ENCODE measurements at regions not wholly inside any gene's neighbourhood (a gene's known extent, or its start where the extent isn't known, plus 50 kb on each side); places are given as distances from the start of the nearest gene placed in this dataset.

- H3K27me3 ChIP-seq (ENCODE audit: low read length) = no peaks in the 10 kb centered on the region
- no peaks in the 10 kb centered on the region for H4K20me1 ChIP-seq (ENCODE audit: insufficient read depth, low read depth, low read length)
- H3K27ac ChIP-seq (ENCODE audit: low read length) = no peak overlapping the region
- no peak overlapping the region for H2AFZ ChIP-seq (ENCODE audit: low read length)
- no peak overlapping the region for H3K4me3 ChIP-seq (ENCODE audit: low read length)
- DNase-seq = no peak
- H3K9ac ChIP-seq (ENCODE audit: low read length) = no peak overlapping the region
- no peak overlapping the region for H3K4me2 ChIP-seq (ENCODE audit: low read depth, low read length, poor library complexity, severe bottlenecking)
- H3K36me3 ChIP-seq (ENCODE audit: insufficient read depth, low read length) = no peaks in the 10 kb centered on the region
- no peaks in the 10 kb centered on the region for H3K9me2 ChIP-seq (replicated peaks; ENCODE audit: insufficient read depth, low read length)
- no peaks in the 10 kb centered on the region for H3K79me2 ChIP-seq (ENCODE audit: low read length)
- H3K9me3 ChIP-seq (ENCODE audit: low read length) = no peaks in the 10 kb centered on the region
- no peaks in the 10 kb centered on the region for H3K4me1 ChIP-seq (ENCODE audit: low read length)
Observed at GRCh38 chr4:112793033-112793432, 156.1 kb downstream of the LARP7 start.

- Histone ChIP-seq H2AFZ (ENCODE audit: low read length) (no peak overlapping the region), H3K4me3 (ENCODE audit: low read length) (no peak overlapping the region), H4K20me1 (ENCODE audit: insufficient read depth, low read depth, low read length) (no peaks in the 10 kb centered on the region), H3K79me2 (ENCODE audit: low read length) (no peaks in the 10 kb centered on the region), H3K4me1 (ENCODE audit: low read length) (no peaks in the 10 kb centered on the region), H3K9me3 (ENCODE audit: low read length) (no peaks in the 10 kb centered on the region), H3K36me3 (ENCODE audit: insufficient read depth, low read length) (no peaks in the 10 kb centered on the region), H3K27me3 (ENCODE audit: low read length) (no peaks in the 10 kb centered on the region), H3K4me2 (ENCODE audit: low read depth, low read length, poor library complexity, severe bottlenecking) (no peak overlapping the region), H3K9me2 (replicated peaks; ENCODE audit: insufficient read depth, low read length) (no peaks in the 10 kb centered on the region), H3K27ac (ENCODE audit: low read length) (no peak overlapping the region), H3K9ac (ENCODE audit: low read length) (no peak overlapping the region)
- DNase-seq = no peak
Observed at GRCh38 chr4:112800001-112800400, 163.1 kb downstream of the LARP7 start.

- Histone ChIP-seq H3K9me2 (replicated peaks; ENCODE audit: insufficient read depth, low read length) (no peaks in the 10 kb centered on the region), H3K79me2 (ENCODE audit: low read length) (no peaks in the 10 kb centered on the region), H3K27ac (ENCODE audit: low read length) (no peak overlapping the region), H3K4me3 (ENCODE audit: low read length) (no peak overlapping the region), H3K4me1 (ENCODE audit: low read length) (no peaks in the 10 kb centered on the region), H3K4me2 (ENCODE audit: low read depth, low read length, poor library complexity, severe bottlenecking) (no peak overlapping the region), H3K9me3 (ENCODE audit: low read length) (no peaks in the 10 kb centered on the region), H4K20me1 (ENCODE audit: insufficient read depth, low read depth, low read length) (no peaks in the 10 kb centered on the region), H3K27me3 (ENCODE audit: low read length) (no peaks in the 10 kb centered on the region), H2AFZ (ENCODE audit: low read length) (no peak overlapping the region), H3K36me3 (ENCODE audit: insufficient read depth, low read length) (no peaks in the 10 kb centered on the region), H3K9ac (ENCODE audit: low read length) (no peak overlapping the region)
- no peak for DNase-seq
Observed at GRCh38 chr4:112801341-112801740, 164.4 kb downstream of the LARP7 start.

GRCh38 chr4:112802780-112803179, 165.8 kb downstream of the LARP7 start:
- Histone ChIP-seq H3K9me3 (ENCODE audit: low read length) (no peaks in the 10 kb centered on the region), H3K4me3 (ENCODE audit: low read length) (no peak overlapping the region), H4K20me1 (ENCODE audit: insufficient read depth, low read depth, low read length) (no peaks in the 10 kb centered on the region), H3K9me2 (replicated peaks; ENCODE audit: insufficient read depth, low read length) (no peaks in the 10 kb centered on the region), H3K4me1 (ENCODE audit: low read length) (no peaks in the 10 kb centered on the region), H3K79me2 (ENCODE audit: low read length) (no peaks in the 10 kb centered on the region), H3K9ac (ENCODE audit: low read length) (no peak overlapping the region), H3K27ac (ENCODE audit: low read length) (no peak overlapping the region), H2AFZ (ENCODE audit: low read length) (no peak overlapping the region), H3K36me3 (ENCODE audit: insufficient read depth, low read length) (no peaks in the 10 kb centered on the region), H3K27me3 (ENCODE audit: low read length) (no peaks in the 10 kb centered on the region), H3K4me2 (ENCODE audit: low read depth, low read length, poor library complexity, severe bottlenecking) (no peak overlapping the region)
- DNase-seq = no peak

GRCh38 chr4:112807083-112807482, 170.1 kb downstream of the LARP7 start:
- Histone ChIP-seq H3K79me2 (ENCODE audit: low read length) (no peaks in the 10 kb centered on the region), H4K20me1 (ENCODE audit: insufficient read depth, low read depth, low read length) (no peaks in the 10 kb centered on the region), H3K9me2 (replicated peaks; ENCODE audit: insufficient read depth, low read length) (no peaks in the 10 kb centered on the region), H3K9me3 (ENCODE audit: low read length) (no peaks in the 10 kb centered on the region), H2AFZ (ENCODE audit: low read length) (no peak overlapping the region), H3K36me3 (ENCODE audit: insufficient read depth, low read length) (no peaks in the 10 kb centered on the region), H3K9ac (ENCODE audit: low read length) (no peak overlapping the region), H3K27ac (ENCODE audit: low read length) (no peak overlapping the region), H3K4me3 (ENCODE audit: low read length) (no peak overlapping the region), H3K27me3 (ENCODE audit: low read length) (no peaks in the 10 kb centered on the region), H3K4me1 (ENCODE audit: low read length) (no peaks in the 10 kb centered on the region), H3K4me2 (ENCODE audit: low read depth, low read length, poor library complexity, severe bottlenecking) (no peak overlapping the region)
- no peak for DNase-seq

- no peak for DNase-seq
Observed at GRCh38 chr4:112808001-112808400, 171.1 kb downstream of the LARP7 start.

GRCh38 chr4:112813790-112814189, 176.8 kb downstream of the LARP7 start:
- no peak overlapping the region for H3K4me2 ChIP-seq (ENCODE audit: low read depth, low read length, poor library complexity, severe bottlenecking)
- no peaks in the 10 kb centered on the region for H4K20me1 ChIP-seq (ENCODE audit: insufficient read depth, low read depth, low read length)
- H3K4me1 ChIP-seq (ENCODE audit: low read length) = peaks cover 10% of the 10 kb centered on the region
- no peak overlapping the region for H3K9ac ChIP-seq (ENCODE audit: low read length)
- no peaks in the 10 kb centered on the region for H3K9me2 ChIP-seq (replicated peaks; ENCODE audit: insufficient read depth, low read length)
- no peaks in the 10 kb centered on the region for H3K79me2 ChIP-seq (ENCODE audit: low read length)
- no peak overlapping the region for H3K4me3 ChIP-seq (ENCODE audit: low read length)
- H3K9me3 ChIP-seq (ENCODE audit: low read length) = no peaks in the 10 kb centered on the region
- DNase-seq = no peak
- H3K36me3 ChIP-seq (ENCODE audit: insufficient read depth, low read length) = no peaks in the 10 kb centered on the region
- H3K27ac ChIP-seq (ENCODE audit: low read length) = no peak overlapping the region
- no peak overlapping the region for H2AFZ ChIP-seq (ENCODE audit: low read length)
- H3K27me3 ChIP-seq (ENCODE audit: low read length) = no peaks in the 10 kb centered on the region

More at GRCh38 chr4:112808001-112808400, 171.1 kb downstream of the LARP7 start:
- Histone ChIP-seq H4K20me1 (ENCODE audit: insufficient read depth, low read depth, low read length) (no peaks in the 10 kb centered on the region), H3K27me3 (ENCODE audit: low read length) (no peaks in the 10 kb centered on the region), H2AFZ (ENCODE audit: low read length) (no peak overlapping the region), H3K79me2 (ENCODE audit: low read length) (no peaks in the 10 kb centered on the region), H3K9me3 (ENCODE audit: low read length) (no peaks in the 10 kb centered on the region), H3K27ac (ENCODE audit: low read length) (no peak overlapping the region), H3K4me1 (ENCODE audit: low read length) (no peaks in the 10 kb centered on the region), H3K4me3 (ENCODE audit: low read length) (no peak overlapping the region), H3K9me2 (replicated peaks; ENCODE audit: insufficient read depth, low read length) (no peaks in the 10 kb centered on the region), H3K36me3 (ENCODE audit: insufficient read depth, low read length) (no peaks in the 10 kb centered on the region), H3K4me2 (ENCODE audit: low read depth, low read length, poor library complexity, severe bottlenecking) (no peak overlapping the region), H3K9ac (ENCODE audit: low read length) (no peak overlapping the region)

- H3K9ac ChIP-seq (ENCODE audit: low read length) = peak overlapping the region; percentile 57
- H2AFZ ChIP-seq (ENCODE audit: low read length) = peak overlapping the region; percentile 67
- peak overlapping the region; percentile 74 for H3K4me2 ChIP-seq (ENCODE audit: low read depth, low read length, poor library complexity, severe bottlenecking)
Observed at GRCh38 chr4:112817933-112818593, 181.1 kb downstream of the LARP7 start.

More at GRCh38 chr4:112817933-112818593, 181.1 kb downstream of the LARP7 start:
- Histone ChIP-seq H3K9me3 (ENCODE audit: low read length) (no peaks in the 10 kb centered on the region), H3K4me1 (ENCODE audit: low read length) (peaks cover 10% of the 10 kb centered on the region), H3K36me3 (ENCODE audit: insufficient read depth, low read length) (no peaks in the 10 kb centered on the region), H3K9me2 (replicated peaks; ENCODE audit: insufficient read depth, low read length) (no peaks in the 10 kb centered on the region), H3K27me3 (ENCODE audit: low read length) (no peaks in the 10 kb centered on the region), H4K20me1 (ENCODE audit: insufficient read depth, low read depth, low read length) (no peaks in the 10 kb centered on the region), H3K79me2 (ENCODE audit: low read length) (no peaks in the 10 kb centered on the region), H3K27ac (ENCODE audit: low read length) (no peak overlapping the region), H3K4me3 (ENCODE audit: low read length) (peak overlapping the region; percentile 59)
- peak; percentile 62 for DNase-seq
